ENCODE measurements at regions not wholly inside any gene's neighbourhood (a gene's known extent, or its start where the extent isn't known, plus 50 kb on each side); places are given as distances from the start of the nearest gene placed in this dataset.

GRCh38 chr2:120963997-120964705 lies 228.5 kb downstream of the GLI2 start:
- TF ChIP-seq PHF21A (CRISPR knock-in tag; IDR thresholded peaks at IDR 0.05), result no peak
- TF ChIP-seq ZNF512 (CRISPR knock-in tag; IDR thresholded peaks at IDR 0.05), result no peak
- TF ChIP-seq ESRRA (CRISPR knock-in tag; IDR thresholded peaks at IDR 0.05; ENCODE audit: low read depth), result no peak

Measured in HepG2 (cell line).